Ovary (tissue), 7 donors: ENCODE measurements at regions not wholly inside any gene's neighbourhood (a gene's known extent, or its start where the extent isn't known, plus 50 kb on each side); places are given as distances from the start of the nearest gene placed in this dataset.

ENCODE experiments used
- DNase-seq, 5 donors: peaks; one replicate each; pipeline ENCODE4 v3.0.0-alpha.2; 2019 to 2020
- H3K27ac ChIP-seq, 2 donors: fragments of 200-600 bp; one replicate each; pipeline versions ENCODE4 v1.5.1 to v1.8.0; 2019 to 2022
- H3K27me3 ChIP-seq: fragments of 200-600 bp; one replicate; pipeline ENCODE4 v1.8.0; 2022
- H3K36me3 ChIP-seq: fragments of 200-600 bp; sonication (generic); one replicate; pipeline ENCODE4 v1.5.1; 2019
- H3K4me1 ChIP-seq: one replicate; pipeline ENCODE4 v1.8.1; 2013; ENCODE audit warnings: mild to moderate bottlenecking, moderate library complexity; ENCODE audit not compliant: insufficient read depth
- H3K4me3 ChIP-seq: fragments of 200-600 bp; sonication (generic); one replicate; pipeline ENCODE4 v1.5.1; 2017
- H3K9me3 ChIP-seq, 2 donors: fragments of 200-600 bp in 1 of 2; sonication (generic) in 1 of 2; one replicate each; pipeline versions ENCODE4 v1.5.1 to v1.8.1; 2013 to 2019; ENCODE audit warnings: mild to moderate bottlenecking in 1 of 2, moderate library complexity in 1 of 2
- EP300 ChIP-seq: sonication (generic); formaldehyde crosslinking; IDR thresholded peaks from one replicate; pipeline ENCODE4 v1.6.1; 2017; ENCODE audit warnings: antibody characterized with exemption
- POLR2A ChIP-seq: fragments of 450-650 bp; IDR thresholded peaks from one replicate; pipeline ENCODE4 v1.6.1; 2017; ENCODE audit warnings: antibody characterized with exemption, mild to moderate bottlenecking, moderate library complexity
- WGBS, 3 donors: extraction: QIAGEN DNeasy Blood & Tissue Kit in 1 of 3; methylation state at CpG; one replicate each; pipeline versions ENCODE4 v1.1.5 to v1.1.7; 2013 to 2017; 5-methylcytosine and 5-hydroxymethylcytosine counted together
- intact Hi-C, 4 donors: fragments of 100-400 bp; cut with DNase I; formaldehyde crosslinking; loops; one replicate each; pipeline versions ENCODE4 v1.11.0 to v1.15.1; 2022 to 2023
- TF ChIP-seq, protein P1 (sequence below), 3 donors: fragments of 450-650 bp in 2 of 3; fragments of 200-600 bp in 1 of 3; IDR thresholded peaks; one replicate each; pipeline versions ENCODE4 v1.5.1 to v1.8.0; 2016 to 2022; ENCODE audit warnings: antibody characterized with exemption in 3 of 3, mild to moderate bottlenecking in 1 of 3
- donor health status: DM: no; HTN: no; CAD: no; lungs with moderate emphysema.
- donor health status: DM: no; HTN: no; CAD: no.
- donor health status: Bipolar disorder and iron deficiency.
- donor health status: DM: no; HTN: no; CAD: no.
- donor health status: DM: yes; HTN: yes; CAD: no.

GRCh38 chr12:115840159-115840558 lies 437.3 kb downstream of the MED13L start:
- WGBS, 3 donors, result 71 to 79% (median 76%) methylated on average over 10 of the region's 10 CpGs
- Histone ChIP-seq H3K4me1 (no peaks in the 10 kb centered on the region), H3K9me3 (no peaks in the 10 kb centered on the region), H3K4me3 (no peak overlapping the region), H3K36me3 (no peaks in the 10 kb centered on the region), H3K27me3 (no peaks in the 10 kb centered on the region), H3K27ac (no peak overlapping the region)
- intact Hi-C loops, result no loop called here
- TF ChIP-seq POLR2A, result no peak
- TF ChIP-seq, protein P1, sequence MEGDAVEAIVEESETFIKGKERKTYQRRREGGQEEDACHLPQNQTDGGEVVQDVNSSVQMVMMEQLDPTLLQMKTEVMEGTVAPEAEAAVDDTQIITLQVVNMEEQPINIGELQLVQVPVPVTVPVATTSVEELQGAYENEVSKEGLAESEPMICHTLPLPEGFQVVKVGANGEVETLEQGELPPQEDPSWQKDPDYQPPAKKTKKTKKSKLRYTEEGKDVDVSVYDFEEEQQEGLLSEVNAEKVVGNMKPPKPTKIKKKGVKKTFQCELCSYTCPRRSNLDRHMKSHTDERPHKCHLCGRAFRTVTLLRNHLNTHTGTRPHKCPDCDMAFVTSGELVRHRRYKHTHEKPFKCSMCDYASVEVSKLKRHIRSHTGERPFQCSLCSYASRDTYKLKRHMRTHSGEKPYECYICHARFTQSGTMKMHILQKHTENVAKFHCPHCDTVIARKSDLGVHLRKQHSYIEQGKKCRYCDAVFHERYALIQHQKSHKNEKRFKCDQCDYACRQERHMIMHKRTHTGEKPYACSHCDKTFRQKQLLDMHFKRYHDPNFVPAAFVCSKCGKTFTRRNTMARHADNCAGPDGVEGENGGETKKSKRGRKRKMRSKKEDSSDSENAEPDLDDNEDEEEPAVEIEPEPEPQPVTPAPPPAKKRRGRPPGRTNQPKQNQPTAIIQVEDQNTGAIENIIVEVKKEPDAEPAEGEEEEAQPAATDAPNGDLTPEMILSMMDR (IDR thresholded peaks at IDR 0.05), result no peak
- no peak for TF ChIP-seq EP300
- no peak for DNase-seq

DNA sequence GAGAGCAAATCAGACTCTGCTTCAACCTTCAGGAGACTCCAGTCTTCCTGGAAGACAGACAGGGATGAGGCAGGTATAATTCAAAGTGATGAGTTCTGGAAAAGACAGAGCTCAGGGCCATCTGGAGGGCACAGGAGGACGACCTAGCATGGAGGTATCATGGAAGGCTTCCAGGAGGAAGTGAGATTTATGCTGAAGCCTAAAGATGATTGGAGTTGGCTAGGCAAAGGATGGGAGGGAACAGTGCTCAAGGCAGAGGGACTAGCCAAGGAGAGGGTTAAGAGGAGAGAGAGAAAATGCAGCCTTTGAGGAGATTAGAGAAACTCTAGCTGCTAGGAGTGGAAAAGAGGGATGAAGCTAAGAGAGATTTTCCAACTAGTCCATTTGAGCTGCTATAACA lies 438.5 kb downstream of the MED13L start:
- WGBS, 3 donors, result 16 to 27% (median 21%) methylated on average over 1 of the region's 1 CpG
- no peak for DNase-seq
- no peak for TF ChIP-seq EP300
- TF ChIP-seq POLR2A, result no peak
- TF ChIP-seq, protein P1 (IDR thresholded peaks at IDR 0.05), result no peak

GRCh38 chr12:115837220-115837619 lies 440.3 kb downstream of the MED13L start:
- no peak overlapping the region for H3K4me3 ChIP-seq
- intact Hi-C loops, result no loop called here
- no peaks in the 10 kb centered on the region for H3K27me3 ChIP-seq
- H3K36me3 ChIP-seq, result no peaks in the 10 kb centered on the region
- TF ChIP-seq EP300 (no peak), POLR2A (no peak)
- TF ChIP-seq, protein P1 (IDR thresholded peaks at IDR 0.05), result no peak
- H3K9me3 ChIP-seq, result no peaks in the 10 kb centered on the region
- H3K4me1 ChIP-seq, result no peaks in the 10 kb centered on the region
- H3K27ac ChIP-seq, result no peak overlapping the region
- no peak for DNase-seq
- WGBS, 3 donors, result 57 to 76% (median 69%) methylated on average over 2 of the region's 2 CpGs

More for the DNA sequence above, 438.5 kb downstream of the MED13L start:
- H3K27me3 ChIP-seq, result no peaks in the 10 kb centered on the region
- intact Hi-C loops, result no loop called here
- no peaks in the 10 kb centered on the region for H3K9me3 ChIP-seq
- H3K4me3 ChIP-seq, result no peak overlapping the region
- H3K36me3 ChIP-seq, result no peaks in the 10 kb centered on the region
- no peaks in the 10 kb centered on the region for H3K4me1 ChIP-seq
- no peak overlapping the region for H3K27ac ChIP-seq

DNA sequence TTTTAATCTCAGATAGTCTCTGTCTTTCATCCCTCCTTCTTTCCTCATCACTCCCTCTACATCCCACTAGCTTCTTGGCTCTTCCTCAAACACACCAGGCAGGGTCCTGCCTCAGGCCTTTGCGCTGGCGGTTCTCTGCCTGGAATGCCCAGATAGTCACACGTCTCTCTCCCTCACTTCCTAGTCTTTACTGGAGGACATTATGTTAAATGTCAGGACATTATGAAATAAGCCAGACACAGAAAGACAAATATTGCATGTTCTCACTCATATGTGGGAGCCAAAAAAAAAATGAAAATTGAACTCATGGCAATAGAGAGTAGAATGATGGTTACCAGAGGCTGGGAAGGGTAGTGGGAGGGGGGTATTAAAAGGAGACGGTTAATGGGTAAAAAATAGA lies 442.0 kb downstream of the MED13L start:
- Histone ChIP-seq H3K27me3 (no peaks in the 10 kb centered on the region), H3K9me3 (no peaks in the 10 kb centered on the region), H3K27ac (no peak overlapping the region), H3K4me3 (no peak overlapping the region), H3K4me1 (no peaks in the 10 kb centered on the region), H3K36me3 (no peaks in the 10 kb centered on the region)
- 58 to 65% (median 62%) methylated on average over 4 of the region's 4 CpGs for WGBS, 3 donors
- TF ChIP-seq EP300 (no peak), POLR2A (no peak)
- TF ChIP-seq, protein P1 (IDR thresholded peaks at IDR 0.05), result no peak
- no peak for DNase-seq
- intact Hi-C loops, result no loop called here

GRCh38 chr12:115833704-115834103 lies 443.8 kb downstream of the MED13L start:
- Histone ChIP-seq H3K36me3 (no peaks in the 10 kb centered on the region), H3K9me3 (no peaks in the 10 kb centered on the region), H3K27ac (no peak overlapping the region), H3K4me1 (no peaks in the 10 kb centered on the region), H3K27me3 (no peaks in the 10 kb centered on the region), H3K4me3 (no peak overlapping the region)
- WGBS, 3 donors, result 83 to 90% (median 86%) methylated on average over 4 of the region's 4 CpGs
- intact Hi-C loops, result no loop called here
- TF ChIP-seq, protein P1 (IDR thresholded peaks at IDR 0.05), result no peak
- no peak for TF ChIP-seq POLR2A
- no peak for TF ChIP-seq EP300
- no peak for DNase-seq
